ENCODE measurements at regions not wholly inside any gene's neighbourhood (a gene's known extent, or its start where the extent isn't known, plus 50 kb on each side); places are given as distances from the start of the nearest gene placed in this dataset.

DNA sequence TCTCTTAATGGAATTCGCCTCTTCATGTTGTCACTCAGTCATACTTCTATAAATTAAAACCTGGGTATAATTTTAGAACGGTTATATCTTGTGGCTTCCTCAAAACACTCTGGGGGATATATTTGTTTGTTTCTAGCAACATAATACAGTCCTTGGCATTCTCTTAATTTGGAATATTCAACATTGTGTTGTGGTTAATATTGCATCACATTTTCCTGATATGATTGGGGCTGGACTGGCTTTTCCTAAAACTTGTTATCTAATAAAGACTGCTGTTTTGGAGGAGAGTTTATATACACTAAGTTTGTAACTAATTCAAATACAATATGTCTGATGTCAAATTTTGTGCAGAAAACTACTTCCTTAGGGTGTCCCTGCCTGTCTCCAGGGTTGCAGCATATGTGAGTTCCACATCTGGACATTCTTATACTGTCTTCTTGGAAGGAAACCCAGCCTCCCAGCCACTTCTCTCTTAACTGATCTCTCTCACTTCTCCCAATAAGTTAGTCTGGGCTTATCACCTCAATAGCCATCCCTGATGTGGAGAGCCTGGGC is 892.6 kb downstream of the MRPL39 start:
- ATAC-seq (ENCODE audit: low FRiP score in 2 of 2) (no peak), DNase-seq (no peak)
- Histone ChIP-seq H3K4me1 (no peaks in the 10 kb centered on the region), H3K36me3 (no peaks in the 10 kb centered on the region), H3K9me3 (no peaks in the 10 kb centered on the region), H3K27me3 (no peaks in the 10 kb centered on the region), H3K27ac (no peak overlapping the region), H3K4me3 (no peak overlapping the region)
- WGBS, 2 donors, result 69 to 79% methylated on average over 2 of the region's 2 CpGs
- TF ChIP-seq, protein P1, sequence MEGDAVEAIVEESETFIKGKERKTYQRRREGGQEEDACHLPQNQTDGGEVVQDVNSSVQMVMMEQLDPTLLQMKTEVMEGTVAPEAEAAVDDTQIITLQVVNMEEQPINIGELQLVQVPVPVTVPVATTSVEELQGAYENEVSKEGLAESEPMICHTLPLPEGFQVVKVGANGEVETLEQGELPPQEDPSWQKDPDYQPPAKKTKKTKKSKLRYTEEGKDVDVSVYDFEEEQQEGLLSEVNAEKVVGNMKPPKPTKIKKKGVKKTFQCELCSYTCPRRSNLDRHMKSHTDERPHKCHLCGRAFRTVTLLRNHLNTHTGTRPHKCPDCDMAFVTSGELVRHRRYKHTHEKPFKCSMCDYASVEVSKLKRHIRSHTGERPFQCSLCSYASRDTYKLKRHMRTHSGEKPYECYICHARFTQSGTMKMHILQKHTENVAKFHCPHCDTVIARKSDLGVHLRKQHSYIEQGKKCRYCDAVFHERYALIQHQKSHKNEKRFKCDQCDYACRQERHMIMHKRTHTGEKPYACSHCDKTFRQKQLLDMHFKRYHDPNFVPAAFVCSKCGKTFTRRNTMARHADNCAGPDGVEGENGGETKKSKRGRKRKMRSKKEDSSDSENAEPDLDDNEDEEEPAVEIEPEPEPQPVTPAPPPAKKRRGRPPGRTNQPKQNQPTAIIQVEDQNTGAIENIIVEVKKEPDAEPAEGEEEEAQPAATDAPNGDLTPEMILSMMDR (IDR thresholded peaks at IDR 0.05), result no peak
- TF ChIP-seq POLR2AphosphoS5 (IDR thresholded peaks at IDR 0.05) (no peak), EP300 (IDR thresholded peaks at IDR 0.05) (no peak), POLR2A (IDR thresholded peaks at IDR 0.05) (no peak)

DNA sequence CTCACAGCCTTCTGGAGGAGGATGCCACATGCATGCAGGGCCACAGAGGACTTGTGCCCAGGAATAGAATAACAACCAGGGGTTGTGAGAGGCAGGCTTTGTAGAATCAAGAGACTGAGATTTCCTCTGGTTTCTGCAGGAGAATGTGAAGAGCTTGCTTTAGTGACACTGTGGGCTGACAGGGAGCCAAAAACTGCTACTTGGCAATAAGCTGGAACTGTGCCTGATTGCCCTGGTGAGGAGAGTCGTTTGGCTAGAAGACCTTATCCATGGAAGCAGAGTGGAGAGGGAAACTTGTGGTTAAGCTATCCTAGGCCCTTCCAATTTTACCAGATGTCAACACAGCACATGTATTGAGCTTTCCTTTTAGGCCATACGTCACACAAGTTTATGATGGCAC is 902.1 kb downstream of the MRPL39 start:
- TF ChIP-seq, protein P1 (IDR thresholded peaks at IDR 0.05), result no peak
- TF ChIP-seq EP300 (IDR thresholded peaks at IDR 0.05) (no peak), POLR2A (IDR thresholded peaks at IDR 0.05) (no peak), POLR2AphosphoS5 (IDR thresholded peaks at IDR 0.05) (no peak)
- H3K36me3 ChIP-seq, result no peaks in the 10 kb centered on the region
- no peak for ATAC-seq (ENCODE audit: low FRiP score in 2 of 2)
- DNase-seq, result no peak
- no peaks in the 10 kb centered on the region for H3K27me3 ChIP-seq
- 50 to 59% methylated on average over 2 of the region's 2 CpGs for WGBS, 2 donors
- no peaks in the 10 kb centered on the region for H3K4me1 ChIP-seq
- H3K9me3 ChIP-seq, result no peaks in the 10 kb centered on the region
- H3K27ac ChIP-seq, result no peak overlapping the region
- H3K4me3 ChIP-seq, result no peak overlapping the region

DNA sequence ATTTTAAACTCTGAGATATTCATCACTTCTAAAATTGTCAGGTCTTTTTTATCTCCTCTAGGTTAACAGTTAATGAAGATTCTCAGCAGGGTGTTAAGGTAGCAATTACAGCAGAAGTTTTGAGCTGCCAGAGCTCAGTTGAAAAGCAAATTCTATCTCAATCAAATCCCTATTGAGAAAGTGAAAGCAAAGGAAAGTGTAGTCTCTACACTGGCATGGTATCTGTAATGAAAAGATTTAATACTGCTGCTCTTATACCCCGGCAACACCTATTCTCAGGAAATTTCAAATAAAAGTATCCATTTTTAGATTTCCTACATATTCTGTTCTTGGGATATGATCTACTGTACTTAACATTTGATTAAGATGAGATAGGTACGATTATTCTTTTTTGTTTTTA is 913.5 kb downstream of the MRPL39 start:
- 83 to 85% methylated on average over 2 of the region's 2 CpGs for WGBS, 2 donors
- no peak for DNase-seq
- Histone ChIP-seq H3K27ac (no peak overlapping the region), H3K36me3 (no peaks in the 10 kb centered on the region), H3K9me3 (no peaks in the 10 kb centered on the region), H3K4me3 (no peak overlapping the region), H3K27me3 (no peaks in the 10 kb centered on the region), H3K4me1 (no peaks in the 10 kb centered on the region)
- no peak for TF ChIP-seq POLR2AphosphoS5 (IDR thresholded peaks at IDR 0.05)
- TF ChIP-seq EP300 (IDR thresholded peaks at IDR 0.05), result no peak
- no peak for TF ChIP-seq POLR2A (IDR thresholded peaks at IDR 0.05)
- TF ChIP-seq, protein P1 (IDR thresholded peaks at IDR 0.05), result no peak
- ATAC-seq (ENCODE audit: low FRiP score in 2 of 2), result no peak

DNA sequence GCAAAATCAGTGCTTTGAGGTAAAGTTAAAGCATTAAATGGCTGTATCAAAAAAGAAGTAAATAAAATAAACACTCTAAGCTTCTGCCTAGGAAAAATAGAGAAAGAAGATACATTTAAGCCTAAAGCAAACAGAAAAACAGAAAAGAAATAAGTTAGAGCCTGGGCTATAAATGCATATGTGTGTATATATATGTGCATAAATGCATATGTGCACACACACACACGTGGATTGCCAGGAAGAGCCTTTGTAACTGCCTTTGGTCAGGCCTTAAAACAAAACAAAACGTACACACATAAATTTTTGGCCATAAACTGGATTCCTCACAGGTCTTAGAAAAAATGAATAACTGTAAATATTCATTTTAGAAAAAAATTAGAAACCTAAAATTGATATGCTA is 925.8 kb downstream of the MRPL39 start:
- DNase-seq (no peak), ATAC-seq (ENCODE audit: low FRiP score in 2 of 2) (no peak)
- Histone ChIP-seq H3K27ac (no peak overlapping the region), H3K36me3 (no peaks in the 10 kb centered on the region), H3K4me1 (no peaks in the 10 kb centered on the region), H3K27me3 (no peaks in the 10 kb centered on the region), H3K4me3 (no peak overlapping the region), H3K9me3 (no peaks in the 10 kb centered on the region)
- WGBS, 2 donors, result 36 to 37% methylated on average over 2 of the region's 2 CpGs
- TF ChIP-seq POLR2A (IDR thresholded peaks at IDR 0.05), result no peak
- TF ChIP-seq, protein P1 (IDR thresholded peaks at IDR 0.05), result no peak

DNA sequence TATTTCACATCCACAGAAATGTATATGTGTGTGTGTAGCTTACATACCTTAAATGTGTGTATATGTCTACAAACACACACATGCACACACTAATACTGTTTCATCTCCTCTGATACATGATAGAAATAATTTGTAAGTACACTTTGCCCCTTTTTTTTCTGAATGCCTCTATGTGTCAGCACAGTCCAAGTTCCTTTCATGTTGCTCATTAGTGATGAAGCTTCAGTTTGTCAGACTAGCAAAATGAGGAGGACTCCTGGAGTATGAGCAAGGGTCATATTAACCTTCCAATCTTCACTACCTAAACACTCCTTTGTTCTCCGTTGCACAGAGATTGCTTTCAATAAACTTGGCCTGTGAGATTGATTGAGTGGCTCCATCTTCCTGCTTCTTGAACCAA is 935.4 kb downstream of the MRPL39 start:
- H3K4me3 ChIP-seq, result no peak overlapping the region
- DNase-seq (no peak), ATAC-seq (ENCODE audit: low FRiP score in 2 of 2) (no peak)
- H3K27ac ChIP-seq, result no peak overlapping the region
- no peaks in the 10 kb centered on the region for H3K9me3 ChIP-seq
- H3K36me3 ChIP-seq, result no peaks in the 10 kb centered on the region
- no peaks in the 10 kb centered on the region for H3K27me3 ChIP-seq
- TF ChIP-seq EP300 (IDR thresholded peaks at IDR 0.05) (no peak), POLR2A (IDR thresholded peaks at IDR 0.05) (no peak), POLR2AphosphoS5 (IDR thresholded peaks at IDR 0.05) (no peak)
- TF ChIP-seq, protein P1 (IDR thresholded peaks at IDR 0.05), result no peak
- no peaks in the 10 kb centered on the region for H3K4me1 ChIP-seq
- 18 to 36% methylated on average over 1 of the region's 1 CpG for whole genome bisulfite sequencing, 2 donors
